ENCODE measurements at regions not wholly inside any gene's neighbourhood (a gene's known extent, or its start where the extent isn't known, plus 50 kb on each side); places are given as distances from the start of the nearest gene placed in this dataset.

DNA sequence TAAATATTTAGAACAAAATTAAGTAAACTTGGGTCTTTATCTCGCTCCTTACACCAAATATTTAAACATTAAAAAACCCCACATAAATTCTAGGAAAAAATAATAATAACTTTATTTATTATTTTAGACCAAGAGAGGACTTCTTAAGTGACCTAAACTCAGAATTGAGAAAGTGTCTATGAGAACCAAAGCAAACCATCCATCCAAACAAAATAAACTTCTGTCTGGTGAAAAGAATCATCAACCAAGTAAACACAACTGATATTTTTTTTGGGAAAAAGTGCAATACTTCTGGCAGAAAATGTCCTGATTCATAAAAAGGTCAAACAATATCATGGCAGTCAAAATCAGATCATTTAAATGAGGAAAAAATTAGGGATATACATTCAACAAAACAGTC is 533.0 kb downstream of the SPRY1 start:
- H3K27ac ChIP-seq = no peak overlapping the region
- no peak for DNase-seq (ENCODE audit: low spot score in 2 of 2)
- no peak overlapping the region for H3K4me3 ChIP-seq
- H3K27me3 ChIP-seq = no peaks in the 10 kb centered on the region
- no peaks in the 10 kb centered on the region for H3K4me1 ChIP-seq
- H3K9me3 ChIP-seq = no peaks in the 10 kb centered on the region
- WGBS = 87% methylated on average over 1 of the region's 1 CpG
- TF ChIP-seq POLR2A (IDR thresholded peaks at IDR 0.05) (no peak), EP300 (IDR thresholded peaks at IDR 0.05) (no peak), POLR2AphosphoS5 (IDR thresholded peaks at IDR 0.05) (no peak)
- TF ChIP-seq, protein P1, sequence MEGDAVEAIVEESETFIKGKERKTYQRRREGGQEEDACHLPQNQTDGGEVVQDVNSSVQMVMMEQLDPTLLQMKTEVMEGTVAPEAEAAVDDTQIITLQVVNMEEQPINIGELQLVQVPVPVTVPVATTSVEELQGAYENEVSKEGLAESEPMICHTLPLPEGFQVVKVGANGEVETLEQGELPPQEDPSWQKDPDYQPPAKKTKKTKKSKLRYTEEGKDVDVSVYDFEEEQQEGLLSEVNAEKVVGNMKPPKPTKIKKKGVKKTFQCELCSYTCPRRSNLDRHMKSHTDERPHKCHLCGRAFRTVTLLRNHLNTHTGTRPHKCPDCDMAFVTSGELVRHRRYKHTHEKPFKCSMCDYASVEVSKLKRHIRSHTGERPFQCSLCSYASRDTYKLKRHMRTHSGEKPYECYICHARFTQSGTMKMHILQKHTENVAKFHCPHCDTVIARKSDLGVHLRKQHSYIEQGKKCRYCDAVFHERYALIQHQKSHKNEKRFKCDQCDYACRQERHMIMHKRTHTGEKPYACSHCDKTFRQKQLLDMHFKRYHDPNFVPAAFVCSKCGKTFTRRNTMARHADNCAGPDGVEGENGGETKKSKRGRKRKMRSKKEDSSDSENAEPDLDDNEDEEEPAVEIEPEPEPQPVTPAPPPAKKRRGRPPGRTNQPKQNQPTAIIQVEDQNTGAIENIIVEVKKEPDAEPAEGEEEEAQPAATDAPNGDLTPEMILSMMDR (IDR thresholded peaks at IDR 0.05) = no peak
- H3K36me3 ChIP-seq = no peaks in the 10 kb centered on the region

- 95% methylated on average over 1 of the region's 1 CpG for WGBS
- no peak overlapping the region for H3K27ac ChIP-seq
- DNase-seq (ENCODE audit: low spot score in 2 of 2) = no peak
- no peaks in the 10 kb centered on the region for H3K4me1 ChIP-seq
- H3K4me3 ChIP-seq = no peak overlapping the region
- H3K9me3 ChIP-seq = no peaks in the 10 kb centered on the region
- no peaks in the 10 kb centered on the region for H3K36me3 ChIP-seq
- no peaks in the 10 kb centered on the region for H3K27me3 ChIP-seq
- TF ChIP-seq, protein P1 (IDR thresholded peaks at IDR 0.05) = no peak
Measured at GRCh38 chr4:123930996-123931395, 534.4 kb downstream of the SPRY1 start.

GRCh38 chr4:123934096-123934495 is 537.5 kb downstream of the SPRY1 start:
- H3K4me3 ChIP-seq = no peak overlapping the region
- 83% methylated on average over 2 of the region's 2 CpGs for WGBS

GRCh38 chr4:123936621-123937043 is 540.0 kb downstream of the SPRY1 start:
- no peak overlapping the region for H3K4me3 ChIP-seq
- no peak overlapping the region for H3K27ac ChIP-seq
- H3K9me3 ChIP-seq = no peaks in the 10 kb centered on the region
- 32% methylated on average over 2 of the region's 2 CpGs for WGBS
- H3K4me1 ChIP-seq = peaks cover 6% of the 10 kb centered on the region
- TF ChIP-seq EP300 (IDR thresholded peaks at IDR 0.05) (no peak), POLR2A (IDR thresholded peaks at IDR 0.05) (no peak), POLR2AphosphoS5 (IDR thresholded peaks at IDR 0.05) (no peak)
- TF ChIP-seq, protein P1 (IDR thresholded peaks at IDR 0.05) = no peak
- H3K27me3 ChIP-seq = no peaks in the 10 kb centered on the region
- no peaks in the 10 kb centered on the region for H3K36me3 ChIP-seq
- no peak for DNase-seq (ENCODE audit: low spot score in 2 of 2)

More at GRCh38 chr4:123934096-123934495, 537.5 kb downstream of the SPRY1 start:
- peaks cover 2% of the 10 kb centered on the region for H3K4me1 ChIP-seq
- H3K27me3 ChIP-seq = no peaks in the 10 kb centered on the region
- TF ChIP-seq POLR2AphosphoS5 (IDR thresholded peaks at IDR 0.05) (no peak), EP300 (IDR thresholded peaks at IDR 0.05) (no peak), POLR2A (IDR thresholded peaks at IDR 0.05) (no peak)
- TF ChIP-seq, protein P1 (IDR thresholded peaks at IDR 0.05) = no peak
- no peak overlapping the region for H3K27ac ChIP-seq
- DNase-seq (ENCODE audit: low spot score in 2 of 2) = no peak
- H3K9me3 ChIP-seq = no peaks in the 10 kb centered on the region
- no peaks in the 10 kb centered on the region for H3K36me3 ChIP-seq

GRCh38 chr4:123937581-123937980 is 541.0 kb downstream of the SPRY1 start:
- Histone ChIP-seq H3K27me3 (no peaks in the 10 kb centered on the region), H3K4me1 (peaks cover 6% of the 10 kb centered on the region), H3K9me3 (no peaks in the 10 kb centered on the region), H3K27ac (no peak overlapping the region), H3K4me3 (no peak overlapping the region), H3K36me3 (no peaks in the 10 kb centered on the region)
- 75% methylated on average over 4 of the region's 4 CpGs for WGBS
- no peak for DNase-seq (ENCODE audit: low spot score in 2 of 2)
- no peak for TF ChIP-seq EP300 (IDR thresholded peaks at IDR 0.05)
- TF ChIP-seq, protein P1 (IDR thresholded peaks at IDR 0.05) = no peak
- no peak for TF ChIP-seq POLR2AphosphoS5 (IDR thresholded peaks at IDR 0.05)
- TF ChIP-seq POLR2A (IDR thresholded peaks at IDR 0.05) = no peak

All from suprapubic skin (tissue), 4 donors.